GM12878 (cell line): ENCODE measurements at regions not wholly inside any gene's neighbourhood (a gene's known extent, or its start where the extent isn't known, plus 50 kb on each side); places are given as distances from the start of the nearest gene placed in this dataset.

ENCODE experiments used
- ATAC-seq: fragments of 200-7000 bp; cut with Tn5 transposase; 3 replicates; pipeline ENCODE4 v1.9.1; 2020; ENCODE audit warnings: mild to moderate bottlenecking, moderate library complexity
- BruUV-seq: library from RNA; stranded (reverse); fragments of 400-500 nt; replicated peaks from 2 replicates; lab custom pipeline; 2021; lab: Mats Ljungman, UMichigan
- CTCF ChIA-PET: fragments of 300-600 bp; sonication (Branson Sonifier 250); formaldehyde crosslinking; extraction: SDS; loops from one replicate; lab custom pipeline; 2021; ENCODE audit warnings: inconsistent platforms; lab: Yijun Ruan, JAX
- POLR2A ChIA-PET: fragments of 350-600 bp; formaldehyde crosslinking; extraction: SDS; loops from one replicate; lab custom pipeline; 2021; ENCODE audit warnings: inconsistent platforms; lab: Charles Lee
- RAD21 ChIA-PET: fragments of 300-600 bp; sonication (Branson Sonifier 250); formaldehyde crosslinking; loops from one replicate; lab custom pipeline; 2023; ENCODE audit warnings: antibody characterized with exemption; ENCODE audit not compliant: unreplicated experiment; lab: Charles Lee
- SMC1A ChIA-PET: fragments of 300-600 bp; sonication (Branson Sonifier 250); formaldehyde crosslinking; loops from one replicate; lab custom pipeline; 2023; ENCODE audit not compliant: unreplicated experiment, uncharacterized antibody; lab: Charles Lee
- DNase-seq: peaks from one replicate; pipeline ENCODE4 v3.0.0-alpha.2; 2011; ENCODE audit warnings: low read depth, low spot score
- FAIRE-seq: peaks from 3 replicates; lab custom pipeline; 2011; peaks lifted over from hg19 to GRCh38; lab: Jason Lieb, UNC
- H2AFZ ChIP-seq: 2 replicates; pipeline ENCODE4 v1.6.0; 2011; ENCODE audit warnings: low read depth, low read length, control low read depth; ENCODE audit not compliant: control insufficient read depth
- H3K27ac ChIP-seq: 2 replicates; pipeline ENCODE4 v1.5.1; 2011; ENCODE audit warnings: control low read depth; ENCODE audit not compliant: control insufficient read depth, insufficient read depth
- H3K27me3 ChIP-seq, 2 experiments: replicated peaks in 1 of 2; 2 replicates each; pipeline versions ENCODE4 v1.6.0 to v1.6.1; 2011; ENCODE audit warnings: low read length in 1 of 2; ENCODE audit not compliant: control insufficient read depth in 2 of 2, insufficient read depth in 2 of 2
- H3K36me3 ChIP-seq, 2 experiments: 2 replicates each; pipeline ENCODE4 v1.5.1; 2011; ENCODE audit warnings: low read length in 1 of 2; ENCODE audit not compliant: control insufficient read depth in 2 of 2, insufficient read depth in 2 of 2
- H3K4me1 ChIP-seq: 2 replicates; pipeline ENCODE4 v1.6.1; 2011; ENCODE audit warnings: mild to moderate bottlenecking, low read length, moderate library complexity, mixed read lengths; ENCODE audit not compliant: control insufficient read depth, insufficient read depth
- H3K4me2 ChIP-seq: 2 replicates; pipeline ENCODE4 v1.6.0; 2011; ENCODE audit warnings: control low read depth; ENCODE audit not compliant: control insufficient read depth, insufficient read depth
- H3K4me3 ChIP-seq: fragments of 200-600 bp; sonication (generic); 2 replicates; pipeline ENCODE4 v1.5.1; 2016
- H3K79me2 ChIP-seq: 2 replicates; pipeline ENCODE4 v1.6.0; 2011; ENCODE audit warnings: low read length; ENCODE audit not compliant: control insufficient read depth, insufficient read depth
- H3K9ac ChIP-seq: 2 replicates; pipeline ENCODE4 v1.8.0; 2011; ENCODE audit warnings: low read length, control low read depth, mixed read lengths; ENCODE audit not compliant: control insufficient read depth, insufficient read depth
- H3K9me3 ChIP-seq: replicated peaks from 3 replicates; pipeline ENCODE4 v1.5.1; 2011; ENCODE audit warnings: mild to moderate bottlenecking, low read length; ENCODE audit not compliant: control insufficient read depth, insufficient read depth
- H4K20me1 ChIP-seq: 2 replicates; pipeline ENCODE4 v1.6.0; 2011; ENCODE audit not compliant: control insufficient read depth, insufficient read depth
- ASH2L ChIP-seq: fragments of 300-600, 200-600 bp; sonication (generic); IDR thresholded peaks from 2 replicates; pipeline ENCODE4 v1.6.1; 2017; ENCODE audit warnings: low read depth, mild to moderate bottlenecking, borderline replicate concordance
- BCLAF1 ChIP-seq: fragments of 450-650 bp; IDR thresholded peaks from 2 replicates; pipeline ENCODE4 v1.6.1; 2017; ENCODE audit warnings: antibody characterized with exemption, mild to moderate bottlenecking, moderate library complexity
- LARP7 ChIP-seq: fragments of 450-650 bp; IDR thresholded peaks from 2 replicates; pipeline ENCODE4 v1.6.1; 2017; ENCODE audit warnings: mild to moderate bottlenecking
- MYC ChIP-seq: IDR thresholded peaks from 2 replicates; pipeline ENCODE4 v1.6.1; 2011; ENCODE audit warnings: mild to moderate bottlenecking, low read length, moderate library complexity, inconsistent platforms; ENCODE audit not compliant: insufficient read depth, insufficient replicate concordance, insufficient read length, severe bottlenecking
- STAT1 ChIP-seq: fragments of 450-650 bp; conservative IDR thresholded peaks from 2 replicates; pipeline ENCODE4 v1.6.1; 2014; ENCODE audit warnings: antibody characterized with exemption, mild to moderate bottlenecking
- ZBTB4 ChIP-seq: fragments of 450-650 bp; formaldehyde crosslinking; IDR thresholded peaks from 2 replicates; pipeline ENCODE4 v1.4.0; 2022; ENCODE audit warnings: mild to moderate bottlenecking, moderate library complexity
- WGBS: methylation state at CpG from one replicate; pipeline ENCODE4 v1.1.6; 2016; ENCODE audit warnings: low lambda C conversion rate; ENCODE audit not compliant: insufficient replicate concordance, insufficient coverage; ENCODE audit errors: missing lambda C conversion rate; 5-methylcytosine and 5-hydroxymethylcytosine counted together
- in situ Hi-C: fragments of 300-500 bp; cut with MboI; formaldehyde crosslinking; loops from 9 replicates; pipeline ENCODE4 v1.14.3; 2018; ENCODE audit warnings: mixed read lengths
- intact Hi-C: fragments of 100-400 bp; cut with micrococcal nuclease; formaldehyde crosslinking; loops from one replicate; pipeline ENCODE4 v1.14.2; 2022; ENCODE audit not compliant: unreplicated experiment

- H3K36me3 ChIP-seq = no peaks in the 10 kb centered on the region
- WGBS = 49% methylated on average over 3 of the region's 3 CpGs
- H4K20me1 ChIP-seq = no peaks in the 10 kb centered on the region
- no peaks in the 10 kb centered on the region for H3K27me3 ChIP-seq
- H3K79me2 ChIP-seq = no peaks in the 10 kb centered on the region
- CTCF ChIA-PET = no interaction called here
- H3K4me1 ChIP-seq = no peaks in the 10 kb centered on the region
- no peak overlapping the region for H3K9ac ChIP-seq
- no peak for TF ChIP-seq LARP7
- TF ChIP-seq ASH2L = no peak
- no peak for TF ChIP-seq STAT1
- no peak for TF ChIP-seq BCLAF1
- TF ChIP-seq ZBTB4 (CRISPR knock-in tag) = no peak
- TF ChIP-seq MYC = no peak
- ATAC-seq (no peak), FAIRE-seq (no peak), DNase-seq (no peak)
- SMC1A ChIA-PET = no interaction called here
- intact Hi-C loops (no loop called here), in situ Hi-C loops (no loop called here)
- BruUV-seq = no TSS peak
- no peak overlapping the region for H3K4me3 ChIP-seq
- POLR2A ChIA-PET = no interaction called here
- RAD21 ChIA-PET = no interaction called here
- H2AFZ ChIP-seq = no peak overlapping the region
- no peak overlapping the region for H3K27ac ChIP-seq
- H3K9me3 ChIP-seq = no peaks in the 10 kb centered on the region
- no peak overlapping the region for H3K4me2 ChIP-seq
Measured at GRCh38 chr14:62307844-62308243, 545.6 kb downstream of the SNAPC1 start.
